HG02884 (cell line): ENCODE measurements at regions not wholly inside any gene's neighbourhood (a gene's known extent, or its start where the extent isn't known, plus 50 kb on each side); places are given as distances from the start of the nearest gene placed in this dataset.

Experiments
- ATAC-seq: cut with Tn5 transposase; IDR thresholded peaks from one replicate; pipeline ENCODE4 v1.9.1; 2021; ENCODE audit warnings: mild to moderate bottlenecking, moderate library complexity; ENCODE audit not compliant: unreplicated experiment

DNA sequence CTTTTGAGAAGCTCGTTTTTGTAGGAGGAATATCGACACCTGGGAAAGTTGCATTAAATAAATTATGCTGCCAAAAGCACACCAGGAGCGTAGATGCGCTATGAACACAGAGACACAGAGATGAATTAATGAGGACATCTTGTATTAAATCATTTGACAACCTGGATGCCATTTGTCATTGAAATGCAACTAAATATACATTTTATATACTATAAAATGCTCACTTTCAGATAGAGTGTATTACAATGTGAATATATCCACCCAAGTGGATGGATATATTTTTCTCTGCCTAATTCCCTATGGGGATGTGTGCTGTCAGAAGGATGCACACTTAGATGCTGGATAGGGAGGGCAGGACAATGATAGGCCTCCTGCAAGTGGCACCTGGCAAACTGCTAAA, 426.2 kb downstream of the RIT2 start:
- ATAC-seq, result no peak
